HG03066 (cell line): ENCODE measurements at regions not wholly inside any gene's neighbourhood (a gene's known extent, or its start where the extent isn't known, plus 50 kb on each side); places are given as distances from the start of the nearest gene placed in this dataset.

Experiments used
- ATAC-seq: cut with Tn5 transposase; IDR thresholded peaks from one replicate; pipeline ENCODE4 v1.9.1; 2021; ENCODE audit warnings: low read depth; ENCODE audit not compliant: unreplicated experiment

GRCh38 chr16:86325360-86325759 is 185.0 kb upstream of the FOXF1 start:
- no peak for ATAC-seq

- no peak for ATAC-seq
Observed at GRCh38 chr16:86325895-86326294, 184.4 kb upstream of the FOXF1 start.

- ATAC-seq: no peak
Observed at GRCh38 chr16:86327321-86327720, 183.0 kb upstream of the FOXF1 start.

- no peak for ATAC-seq
Observed at GRCh38 chr16:86330906-86331305, 179.4 kb upstream of the FOXF1 start.

GRCh38 chr16:86334079-86334635 is 176.2 kb upstream of the FOXF1 start:
- no peak for ATAC-seq

- no peak for ATAC-seq
Observed at GRCh38 chr16:86335266-86336172, 174.8 kb upstream of the FOXF1 start.

- ATAC-seq: no peak
Observed at GRCh38 chr16:86337138-86337537, 173.2 kb upstream of the FOXF1 start.

GRCh38 chr16:86337581-86338402 is 172.5 kb upstream of the FOXF1 start:
- ATAC-seq: no peak

GRCh38 chr16:86338403-86339115 is 171.8 kb upstream of the FOXF1 start:
- no peak for ATAC-seq

- no peak for ATAC-seq
Observed at GRCh38 chr16:86342161-86342834, 168.0 kb upstream of the FOXF1 start.

- no peak for ATAC-seq
Observed at GRCh38 chr16:86343027-86343795, 167.1 kb upstream of the FOXF1 start.

- ATAC-seq: no peak
Observed at GRCh38 chr16:86343796-86344585, 166.3 kb upstream of the FOXF1 start.

- no peak for ATAC-seq
Observed at GRCh38 chr16:86344586-86344871, 165.8 kb upstream of the FOXF1 start.

- no peak for ATAC-seq
Observed at GRCh38 chr16:86344881-86345280, 165.4 kb upstream of the FOXF1 start.

GRCh38 chr16:86345516-86345915 is 164.8 kb upstream of the FOXF1 start:
- no peak for ATAC-seq

GRCh38 chr16:86346034-86346433 is 164.3 kb upstream of the FOXF1 start:
- no peak for ATAC-seq

GRCh38 chr16:86347090-86347489 is 163.2 kb upstream of the FOXF1 start:
- ATAC-seq: no peak

GRCh38 chr16:86347916-86348555 is 162.3 kb upstream of the FOXF1 start:
- ATAC-seq: no peak
